Keratinocyte (primary cell): ENCODE measurements at regions not wholly inside any gene's neighbourhood (a gene's known extent, or its start where the extent isn't known, plus 50 kb on each side); places are given as distances from the start of the nearest gene placed in this dataset.

Source experiments
- EZH2 ChIP-seq: IDR thresholded peaks from one replicate; pipeline ENCODE4 v1.6.1; 2012; ENCODE audit warnings: inconsistent platforms, mild to moderate bottlenecking, low read length, moderate library complexity
- TF ChIP-seq, protein P1 (sequence below), 3 experiments: IDR thresholded peaks in 1 of 3; conservative IDR thresholded peaks in 1 of 3; optimal IDR thresholded peaks in 1 of 3; 2 replicates in 2 of 3; 3 replicates in 1 of 3; pipeline versions ENCODE3 to v1.5.1; 2011; ENCODE audit warnings: low read length in 3 of 3, mild to moderate bottlenecking in 3 of 3, moderate library complexity in 2 of 3, control low read depth in 1 of 3, inconsistent platforms in 1 of 3; ENCODE audit not compliant: insufficient read depth in 2 of 3; ENCODE audit errors: extremely low read depth in 1 of 3

DNA sequence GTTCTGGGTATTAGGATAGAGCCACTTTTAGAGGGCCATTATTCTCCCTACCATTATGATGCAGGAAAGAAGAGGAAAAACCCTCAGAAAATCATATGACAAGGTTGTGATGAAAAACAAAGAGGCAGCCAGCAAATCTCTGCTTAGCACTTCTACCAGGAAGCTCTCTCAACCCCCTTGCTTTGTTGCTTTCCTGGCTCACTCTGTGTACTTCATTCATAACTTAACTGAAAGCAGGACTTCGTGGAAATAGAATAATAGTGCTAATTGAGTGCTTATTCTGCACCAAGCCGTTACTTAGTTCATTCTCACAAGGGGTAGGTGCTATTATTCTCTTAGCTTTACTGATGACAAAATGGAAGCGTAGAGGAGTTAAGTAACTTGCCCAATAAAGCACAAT is 354.1 kb downstream of the HRH4 start:
- TF ChIP-seq, protein P1, sequence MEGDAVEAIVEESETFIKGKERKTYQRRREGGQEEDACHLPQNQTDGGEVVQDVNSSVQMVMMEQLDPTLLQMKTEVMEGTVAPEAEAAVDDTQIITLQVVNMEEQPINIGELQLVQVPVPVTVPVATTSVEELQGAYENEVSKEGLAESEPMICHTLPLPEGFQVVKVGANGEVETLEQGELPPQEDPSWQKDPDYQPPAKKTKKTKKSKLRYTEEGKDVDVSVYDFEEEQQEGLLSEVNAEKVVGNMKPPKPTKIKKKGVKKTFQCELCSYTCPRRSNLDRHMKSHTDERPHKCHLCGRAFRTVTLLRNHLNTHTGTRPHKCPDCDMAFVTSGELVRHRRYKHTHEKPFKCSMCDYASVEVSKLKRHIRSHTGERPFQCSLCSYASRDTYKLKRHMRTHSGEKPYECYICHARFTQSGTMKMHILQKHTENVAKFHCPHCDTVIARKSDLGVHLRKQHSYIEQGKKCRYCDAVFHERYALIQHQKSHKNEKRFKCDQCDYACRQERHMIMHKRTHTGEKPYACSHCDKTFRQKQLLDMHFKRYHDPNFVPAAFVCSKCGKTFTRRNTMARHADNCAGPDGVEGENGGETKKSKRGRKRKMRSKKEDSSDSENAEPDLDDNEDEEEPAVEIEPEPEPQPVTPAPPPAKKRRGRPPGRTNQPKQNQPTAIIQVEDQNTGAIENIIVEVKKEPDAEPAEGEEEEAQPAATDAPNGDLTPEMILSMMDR (optimal IDR thresholded peaks at IDR 0.05 in 1 of 3, IDR thresholded peaks at IDR 0.05 in 1 of 3, conservative IDR thresholded peaks at IDR 0.05 in 1 of 3; ENCODE audit: extremely low read depth in 1 of 3, insufficient read depth in 2 of 3, low read length in 3 of 3) = no peak
- no peak for TF ChIP-seq EZH2
